HG03159 (cell line): ENCODE measurements at regions not wholly inside any gene's neighbourhood (a gene's known extent, or its start where the extent isn't known, plus 50 kb on each side); places are given as distances from the start of the nearest gene placed in this dataset.
"Not testable (repeated sequence)": the region's sequence is repeated elsewhere in the genome, so short reads cannot be mapped to it uniquely, and the experiment has no call there.

Experiments used
- ATAC-seq: cut with Tn5 transposase; IDR thresholded peaks from one replicate; pipeline ENCODE4 v1.9.1; 2021; ENCODE audit warnings: mild to moderate bottlenecking, moderate library complexity; ENCODE audit not compliant: unreplicated experiment

GRCh38 chr3:139113231-139113992, 68.7 kb upstream of the PRR23C start:
- no peak for ATAC-seq

GRCh38 chr3:139113993-139114375, 69.3 kb upstream of the PRR23C start:
- no peak for ATAC-seq

- ATAC-seq = not testable (repeated sequence)
These were observed 71.9 kb upstream of the PRR23C start for GRCh38 chr3:139116631-139117030.

GRCh38 chr3:139117136-139117675, 72.5 kb upstream of the PRR23C start:
- ATAC-seq = no peak

- no peak for ATAC-seq
These were observed 73.4 kb upstream of the PRR23C start for GRCh38 chr3:139117883-139118760.

GRCh38 chr3:139118835-139119234, 74.1 kb upstream of the PRR23C start:
- ATAC-seq = no peak

- ATAC-seq = no peak
These were observed 74.8 kb upstream of the PRR23C start for GRCh38 chr3:139119331-139120025.

GRCh38 chr3:139120086-139121056, 75.7 kb upstream of the PRR23C start:
- ATAC-seq = no peak

GRCh38 chr3:139121513-139122220, 77.0 kb upstream of the PRR23C start:
- ATAC-seq = no peak

- no peak for ATAC-seq
These were observed 77.5 kb upstream of the PRR23C start for GRCh38 chr3:139122221-139122581.

- ATAC-seq = no peak
These were observed 77.9 kb upstream of the PRR23C start for GRCh38 chr3:139122612-139123011.

GRCh38 chr3:139123377-139124095, 78.8 kb upstream of the PRR23C start:
- no peak for ATAC-seq

- ATAC-seq = no peak
These were observed 79.5 kb upstream of the PRR23C start for GRCh38 chr3:139124197-139124596.

GRCh38 chr3:139127101-139127500, 82.4 kb upstream of the PRR23C start:
- ATAC-seq = no peak

GRCh38 chr3:139127629-139128028, 82.9 kb upstream of the PRR23C start:
- ATAC-seq = not testable (repeated sequence)

- ATAC-seq = no peak
These were observed 84.1 kb upstream of the PRR23C start for GRCh38 chr3:139128803-139129202.

- no peak for ATAC-seq
These were observed 85.2 kb upstream of the PRR23C start for GRCh38 chr3:139129892-139130291.

- ATAC-seq = no peak
These were observed 85.9 kb upstream of the PRR23C start for GRCh38 chr3:139130390-139131140.
